Dedifferentiated amniotic fluid mesenchymal stem cell (primary cell): ENCODE measurements at regions not wholly inside any gene's neighbourhood (a gene's known extent, or its start where the extent isn't known, plus 50 kb on each side); places are given as distances from the start of the nearest gene placed in this dataset.
"Not testable (repeated sequence)": the region's sequence is repeated elsewhere in the genome, so short reads cannot be mapped to it uniquely, and the experiment has no call there.

Experiments
- DNase-seq: peaks from one replicate; pipeline ENCODE4 v3.0.0-alpha.2; 2016; ENCODE audit errors: extremely low spot score

- DNase-seq: no peak
Observed at GRCh38 chr13:97724450-97724849, 229.0 kb upstream of the IPO5 start.

GRCh38 chr13:97726664-97727280 lies 226.7 kb upstream of the IPO5 start:
- DNase-seq: no peak

- no peak for DNase-seq
Observed at GRCh38 chr13:97727991-97728390, 225.5 kb upstream of the IPO5 start.

GRCh38 chr13:97736436-97736835 lies 217.0 kb upstream of the IPO5 start:
- no peak for DNase-seq

- no peak for DNase-seq
Observed at GRCh38 chr13:97742084-97742483, 211.4 kb upstream of the IPO5 start.

GRCh38 chr13:97743938-97744337 lies 209.5 kb upstream of the IPO5 start:
- DNase-seq: no peak

GRCh38 chr13:97746649-97747048 lies 206.8 kb upstream of the IPO5 start:
- DNase-seq: no peak

GRCh38 chr13:97749174-97749573 lies 204.3 kb upstream of the IPO5 start:
- no peak for DNase-seq

- no peak for DNase-seq
Observed at GRCh38 chr13:97751477-97751876, 202.0 kb upstream of the IPO5 start.

GRCh38 chr13:97752961-97753668 lies 200.4 kb upstream of the IPO5 start:
- DNase-seq: no peak

- no peak for DNase-seq
Observed at GRCh38 chr13:97753942-97754670, 199.4 kb upstream of the IPO5 start.

GRCh38 chr13:97757807-97758206 lies 195.7 kb upstream of the IPO5 start:
- DNase-seq: no peak

GRCh38 chr13:97758317-97758716 lies 195.2 kb upstream of the IPO5 start:
- no peak for DNase-seq

GRCh38 chr13:97761796-97762540 lies 191.5 kb upstream of the IPO5 start:
- DNase-seq: no peak

- DNase-seq: no peak
Observed at GRCh38 chr13:97766749-97767148, 186.7 kb upstream of the IPO5 start.

GRCh38 chr13:97768134-97768533 lies 185.3 kb upstream of the IPO5 start:
- DNase-seq: no peak

- DNase-seq: not testable (repeated sequence)
Observed at GRCh38 chr13:97770231-97770630, 183.2 kb upstream of the IPO5 start.

GRCh38 chr13:97772466-97772865 lies 181.0 kb upstream of the IPO5 start:
- DNase-seq: not testable (repeated sequence)

GRCh38 chr13:97774391-97775100 lies 178.9 kb upstream of the IPO5 start:
- DNase-seq: not testable (repeated sequence)

- DNase-seq: no peak
Observed at GRCh38 chr13:97780486-97780885, 173.0 kb upstream of the IPO5 start.

GRCh38 chr13:97781891-97782305 lies 171.6 kb upstream of the IPO5 start:
- no peak for DNase-seq

GRCh38 chr13:97786510-97786909 lies 167.0 kb upstream of the IPO5 start:
- no peak for DNase-seq
